SU-DHL-6 (cell line): ENCODE measurements at regions not wholly inside any gene's neighbourhood (a gene's known extent, or its start where the extent isn't known, plus 50 kb on each side); places are given as distances from the start of the nearest gene placed in this dataset.

ENCODE experiments used
- H2AFZ ChIP-seq: fragments of 200-600 bp; sonication (generic); 2 replicates; pipeline ENCODE4 v1.6.1; 2014; ENCODE audit warnings: low read depth, mild to moderate bottlenecking, moderate library complexity, mixed read lengths, antibody characterized with exemption, low read length; ENCODE audit not compliant: severe bottlenecking
- H3F3A ChIP-seq: fragments of 200-600 bp; shearing (Covaris generic); 2 replicates; pipeline ENCODE4 v1.6.0; 2016; ENCODE audit warnings: antibody characterized with exemption, mild to moderate bottlenecking; ENCODE audit not compliant: insufficient read depth
- H3K27ac ChIP-seq: fragments of 200-600 bp; sonication (generic); 2 replicates; pipeline ENCODE4 v1.5.1; 2016; ENCODE audit warnings: low read depth, mild to moderate bottlenecking, low read length, moderate library complexity, mixed read lengths
- H3K27me3 ChIP-seq: fragments of 200-600 bp; sonication (generic), shearing (Covaris generic); 2 replicates; pipeline ENCODE4 v1.6.0; 2014; ENCODE audit warnings: mild to moderate bottlenecking, low read length
- H3K36me3 ChIP-seq: fragments of 200-600 bp; sonication (generic); 2 replicates; pipeline ENCODE4 v1.6.1; 2014; ENCODE audit warnings: mild to moderate bottlenecking, low read length, mixed read lengths
- H3K4me2 ChIP-seq: fragments of 300-600, 200-600 bp; shearing (Covaris generic), sonication (generic); 2 replicates; pipeline ENCODE4 v1.6.0; 2014; ENCODE audit warnings: low read length, low read depth, mild to moderate bottlenecking; ENCODE audit not compliant: poor library complexity, severe bottlenecking
- H3K4me3 ChIP-seq: fragments of 200-600 bp; sonication (generic); 2 replicates; pipeline ENCODE4 v1.5.1; 2014; ENCODE audit warnings: antibody characterized with exemption, low read length, mild to moderate bottlenecking, mixed read lengths; ENCODE audit not compliant: insufficient read depth, poor library complexity, severe bottlenecking
- H3K79me2 ChIP-seq: fragments of 200-600 bp; sonication (generic); 2 replicates; pipeline ENCODE4 v1.6.1; 2014; ENCODE audit warnings: mild to moderate bottlenecking, low read length, moderate library complexity; ENCODE audit not compliant: insufficient read depth
- H3K9ac ChIP-seq: fragments of 200-600 bp; sonication (generic); 2 replicates; pipeline ENCODE4 v1.7.0; 2014; ENCODE audit warnings: mild to moderate bottlenecking, low read length
- H3K9me2 ChIP-seq: fragments of 200-600 bp; sonication (generic); replicated peaks from 2 replicates; pipeline ENCODE4 v1.6.1; 2014; ENCODE audit warnings: low read length; ENCODE audit not compliant: insufficient read depth
- H3K9me3 ChIP-seq: fragments of 200-600 bp; sonication (generic); 2 replicates; pipeline ENCODE4 v1.6.1; 2014; ENCODE audit warnings: low read length, mixed read lengths; ENCODE audit not compliant: insufficient read depth
- H4K20me1 ChIP-seq: fragments of 200-600 bp; sonication (generic); 2 replicates; pipeline ENCODE4 v1.6.1; 2014; ENCODE audit warnings: low read depth, mild to moderate bottlenecking, antibody characterized with exemption, low read length, moderate library complexity, mixed read lengths
- EZH2phosphoT487 ChIP-seq: fragments of 200-600 bp; sonication (generic), shearing (Covaris generic); conservative IDR thresholded peaks from 2 replicates; pipeline ENCODE4 v1.6.1; 2018; ENCODE audit warnings: mild to moderate bottlenecking, antibody characterized with exemption, low read length, moderate library complexity, mixed read lengths
- TF ChIP-seq, protein P1 (sequence below): fragments of 200-600 bp; sonication (generic); IDR thresholded peaks from one replicate; pipeline ENCODE4 v1.5.1; 2017; ENCODE audit warnings: antibody characterized with exemption, mild to moderate bottlenecking, low read length, moderate library complexity; ENCODE audit not compliant: insufficient read depth, poor library complexity, severe bottlenecking

DNA sequence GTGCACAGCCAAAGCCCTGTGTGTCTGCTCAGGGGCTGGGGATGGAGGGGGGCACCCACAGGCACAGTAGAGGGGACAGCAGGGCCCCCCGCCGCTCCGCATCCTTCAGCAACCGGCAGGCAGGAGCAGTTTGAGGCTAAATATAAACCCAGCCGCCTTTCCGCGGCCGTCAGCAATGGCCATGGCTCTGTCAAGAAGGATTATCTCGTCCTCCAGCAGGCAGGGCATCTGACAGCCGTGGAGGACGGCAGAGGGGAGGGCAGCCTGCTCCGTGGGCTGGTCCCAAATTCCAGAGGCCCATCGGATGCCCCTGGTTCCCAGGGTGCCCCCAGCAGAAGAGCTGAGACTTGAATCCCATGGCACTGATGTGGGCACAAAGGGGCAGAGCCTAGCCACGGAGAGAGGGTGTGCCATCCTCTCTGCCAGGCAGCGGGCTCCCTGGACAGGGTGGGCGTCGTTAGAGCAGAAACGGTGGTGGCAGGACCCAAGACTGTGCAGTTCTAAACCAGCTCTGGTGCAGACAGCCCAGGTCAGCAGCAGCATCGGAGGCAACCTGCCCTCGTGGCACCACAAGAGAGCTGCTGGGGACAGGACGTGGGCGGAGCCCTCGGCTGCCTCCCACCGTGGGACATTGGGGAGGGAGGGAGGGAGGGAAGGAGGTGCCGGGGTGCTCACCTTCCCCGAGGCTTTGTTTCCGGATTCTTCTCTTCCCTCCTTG, 198.8 kb upstream of the CIBAR2 start:
- Histone ChIP-seq H3K9ac (no peak overlapping the region), H3K4me3 (no peak overlapping the region), H3K36me3 (no peaks in the 10 kb centered on the region), H3K9me3 (no peaks in the 10 kb centered on the region), H3K27ac (no peak overlapping the region), H4K20me1 (no peaks in the 10 kb centered on the region), H2AFZ (no peak overlapping the region), H3K9me2 (no peaks in the 10 kb centered on the region), H3K27me3 (no peaks in the 10 kb centered on the region), H3F3A (peaks cover 19% of the 10 kb centered on the region), H3K4me2 (no peak overlapping the region), H3K79me2 (no peaks in the 10 kb centered on the region)
- TF ChIP-seq EZH2phosphoT487 = no peak
- TF ChIP-seq, protein P1, sequence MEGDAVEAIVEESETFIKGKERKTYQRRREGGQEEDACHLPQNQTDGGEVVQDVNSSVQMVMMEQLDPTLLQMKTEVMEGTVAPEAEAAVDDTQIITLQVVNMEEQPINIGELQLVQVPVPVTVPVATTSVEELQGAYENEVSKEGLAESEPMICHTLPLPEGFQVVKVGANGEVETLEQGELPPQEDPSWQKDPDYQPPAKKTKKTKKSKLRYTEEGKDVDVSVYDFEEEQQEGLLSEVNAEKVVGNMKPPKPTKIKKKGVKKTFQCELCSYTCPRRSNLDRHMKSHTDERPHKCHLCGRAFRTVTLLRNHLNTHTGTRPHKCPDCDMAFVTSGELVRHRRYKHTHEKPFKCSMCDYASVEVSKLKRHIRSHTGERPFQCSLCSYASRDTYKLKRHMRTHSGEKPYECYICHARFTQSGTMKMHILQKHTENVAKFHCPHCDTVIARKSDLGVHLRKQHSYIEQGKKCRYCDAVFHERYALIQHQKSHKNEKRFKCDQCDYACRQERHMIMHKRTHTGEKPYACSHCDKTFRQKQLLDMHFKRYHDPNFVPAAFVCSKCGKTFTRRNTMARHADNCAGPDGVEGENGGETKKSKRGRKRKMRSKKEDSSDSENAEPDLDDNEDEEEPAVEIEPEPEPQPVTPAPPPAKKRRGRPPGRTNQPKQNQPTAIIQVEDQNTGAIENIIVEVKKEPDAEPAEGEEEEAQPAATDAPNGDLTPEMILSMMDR = no peak

- no peak overlapping the region for H3K9ac ChIP-seq
Measured at GRCh38 chr16:85311741-85312140, 199.5 kb upstream of the CIBAR2 start.

GRCh38 chr16:85312174-85312573, 199.9 kb upstream of the CIBAR2 start:
- no peak overlapping the region for H3K9ac ChIP-seq
- H3K9me3 ChIP-seq = no peaks in the 10 kb centered on the region
- no peaks in the 10 kb centered on the region for H3K79me2 ChIP-seq
- H3K27me3 ChIP-seq = no peaks in the 10 kb centered on the region
- no peaks in the 10 kb centered on the region for H4K20me1 ChIP-seq
- H3K36me3 ChIP-seq = no peaks in the 10 kb centered on the region
- no peak overlapping the region for H3K27ac ChIP-seq
- H2AFZ ChIP-seq = no peak overlapping the region
- no peak overlapping the region for H3K4me3 ChIP-seq
- no peak overlapping the region for H3K4me2 ChIP-seq
- H3K9me2 ChIP-seq = no peaks in the 10 kb centered on the region
- TF ChIP-seq, protein P1 = no peak
- no peak for TF ChIP-seq EZH2phosphoT487
- H3F3A ChIP-seq = peaks cover 19% of the 10 kb centered on the region

More at GRCh38 chr16:85311741-85312140, 199.5 kb upstream of the CIBAR2 start:
- H3F3A ChIP-seq = peaks cover 19% of the 10 kb centered on the region
- no peak overlapping the region for H3K4me2 ChIP-seq
- no peaks in the 10 kb centered on the region for H3K36me3 ChIP-seq
- no peaks in the 10 kb centered on the region for H3K9me3 ChIP-seq
- H4K20me1 ChIP-seq = no peaks in the 10 kb centered on the region
- H3K27me3 ChIP-seq = no peaks in the 10 kb centered on the region
- no peak overlapping the region for H3K27ac ChIP-seq
- TF ChIP-seq, protein P1 = no peak
- no peak for TF ChIP-seq EZH2phosphoT487
- no peaks in the 10 kb centered on the region for H3K9me2 ChIP-seq
- H3K79me2 ChIP-seq = no peaks in the 10 kb centered on the region
- no peak overlapping the region for H3K4me3 ChIP-seq
- no peak overlapping the region for H2AFZ ChIP-seq
